ENCODE measurements at regions not wholly inside any gene's neighbourhood (a gene's known extent, or its start where the extent isn't known, plus 50 kb on each side); places are given as distances from the start of the nearest gene placed in this dataset.

DNA sequence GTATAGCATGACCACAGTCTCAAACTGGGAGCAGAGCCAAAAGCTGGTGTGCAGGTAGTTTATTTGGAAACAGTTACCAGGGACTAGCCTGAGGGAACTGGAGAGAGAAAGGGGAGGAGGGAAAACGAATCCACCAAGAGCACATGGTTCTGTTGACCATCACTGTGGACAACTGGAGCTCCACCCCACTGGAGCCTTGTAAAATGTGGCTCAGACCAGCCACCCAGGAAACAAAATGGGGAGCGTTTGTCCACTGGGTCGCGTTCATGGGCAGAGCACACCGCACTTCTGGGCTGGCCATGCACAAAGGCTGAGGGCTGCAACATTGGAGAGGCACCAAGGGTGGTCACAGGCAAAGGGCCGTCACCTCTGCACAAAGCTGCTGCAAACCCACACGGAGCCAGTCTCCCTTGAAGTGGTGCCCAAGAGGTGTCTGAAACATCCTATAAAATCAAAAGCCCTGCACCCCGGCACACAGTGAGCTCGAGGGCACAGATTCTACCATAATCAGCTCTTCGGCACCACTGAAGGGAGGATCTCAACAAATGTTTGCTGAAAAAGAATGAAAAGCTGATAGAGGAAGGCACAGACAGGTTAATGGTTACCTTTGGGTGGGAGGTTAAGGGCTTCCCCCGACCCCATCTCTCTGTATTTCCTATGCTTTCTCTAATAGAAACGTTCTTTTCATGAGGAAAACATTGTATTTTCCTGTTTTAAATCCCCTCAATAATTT is 192.9 kb downstream of the INHBB start:
- TF ChIP-seq, protein P1, sequence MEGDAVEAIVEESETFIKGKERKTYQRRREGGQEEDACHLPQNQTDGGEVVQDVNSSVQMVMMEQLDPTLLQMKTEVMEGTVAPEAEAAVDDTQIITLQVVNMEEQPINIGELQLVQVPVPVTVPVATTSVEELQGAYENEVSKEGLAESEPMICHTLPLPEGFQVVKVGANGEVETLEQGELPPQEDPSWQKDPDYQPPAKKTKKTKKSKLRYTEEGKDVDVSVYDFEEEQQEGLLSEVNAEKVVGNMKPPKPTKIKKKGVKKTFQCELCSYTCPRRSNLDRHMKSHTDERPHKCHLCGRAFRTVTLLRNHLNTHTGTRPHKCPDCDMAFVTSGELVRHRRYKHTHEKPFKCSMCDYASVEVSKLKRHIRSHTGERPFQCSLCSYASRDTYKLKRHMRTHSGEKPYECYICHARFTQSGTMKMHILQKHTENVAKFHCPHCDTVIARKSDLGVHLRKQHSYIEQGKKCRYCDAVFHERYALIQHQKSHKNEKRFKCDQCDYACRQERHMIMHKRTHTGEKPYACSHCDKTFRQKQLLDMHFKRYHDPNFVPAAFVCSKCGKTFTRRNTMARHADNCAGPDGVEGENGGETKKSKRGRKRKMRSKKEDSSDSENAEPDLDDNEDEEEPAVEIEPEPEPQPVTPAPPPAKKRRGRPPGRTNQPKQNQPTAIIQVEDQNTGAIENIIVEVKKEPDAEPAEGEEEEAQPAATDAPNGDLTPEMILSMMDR (conservative IDR thresholded peaks at IDR 0.05) = no peak
- no peak overlapping the region for H2AK5ac ChIP-seq (ENCODE audit: insufficient read length, low read length)
- no peak overlapping the region for H3K4me2 ChIP-seq (ENCODE audit: insufficient read depth, insufficient read length, low read length)
- Mint-ChIP-seq H3K4me1 (peaks cover 4 to 14% of the 10 kb centered on the region in 2 experiments; a peak in 3 of 4 replicates), H3K36me3 (ENCODE audit: insufficient read depth in 1 of 3, low read depth in 3 of 3) (no peaks in the 10 kb centered on the region), H3K27ac (no peak overlapping the region), H3K27me3 (ENCODE audit: low read depth) (peaks cover 84% of the 10 kb centered on the region), H3K4me3 (no peak overlapping the region), H3K9me3 (no peaks in the 10 kb centered on the region)
- no peaks in the 10 kb centered on the region for H3K4me1 ChIP-seq (ENCODE audit: insufficient read depth, low read length)
- no peak overlapping the region for H3K9ac ChIP-seq (ENCODE audit: extremely low read depth, insufficient read length, low read length)
- H4K20me1 ChIP-seq (ENCODE audit: control insufficient read depth, insufficient read depth, insufficient read length) = no peaks in the 10 kb centered on the region
- H2BK5ac ChIP-seq (ENCODE audit: insufficient read length, low read length) = no peak overlapping the region
- H3K27me3 ChIP-seq (ENCODE audit: insufficient read depth, low read length) = no peaks in the 10 kb centered on the region; the same call in 1 of the 2 replicates
- H4K5ac ChIP-seq (ENCODE audit: insufficient read length, low read depth, low read length) = no peak overlapping the region
- H3K27ac ChIP-seq (ENCODE audit: insufficient read length, low read depth, low read length) = no peak overlapping the region
- H3K56ac ChIP-seq (ENCODE audit: insufficient read length, low read depth, low read length) = no peak overlapping the region
- no peak overlapping the region for H3K23ac ChIP-seq (ENCODE audit: insufficient read length, low read depth, low read length)
- H2BK20ac ChIP-seq (ENCODE audit: low read depth, low read length, poor library complexity, severe bottlenecking) = no peak overlapping the region
- no peak overlapping the region for H4K91ac ChIP-seq (ENCODE audit: insufficient read length, low read depth, low read length)
- no peaks in the 10 kb centered on the region for H3K9me3 ChIP-seq (ENCODE audit: control insufficient read depth, low read depth, low read length)
- no peak overlapping the region for H2BK15ac ChIP-seq (ENCODE audit: low read depth, low read length)
- H2AFZ ChIP-seq (ENCODE audit: low read length) = no peak overlapping the region
- no peaks in the 10 kb centered on the region for H3K79me2 ChIP-seq (ENCODE audit: insufficient read depth, low read length)
- H2BK12ac ChIP-seq (ENCODE audit: insufficient read length, low read depth, low read length) = no peak overlapping the region
- H3K18ac ChIP-seq (ENCODE audit: insufficient read length, low read depth, low read length) = no peak overlapping the region
- H4K8ac ChIP-seq (replicated peaks; ENCODE audit: insufficient read length, low read depth, low read length) = no peak overlapping the region
- DNase-seq = no peak
- H3T11ph ChIP-seq (ENCODE audit: low read length) = no peak overlapping the region
- no peak overlapping the region for H3K4ac ChIP-seq (ENCODE audit: low read depth, low read length)
- no CpG with 5 or more reads among the region's 12 CpGs for WGBS (ENCODE audit: extremely low coverage, insufficient read length, low lambda C conversion rate)
- no peaks in the 10 kb centered on the region for H3K79me1 ChIP-seq (ENCODE audit: insufficient read depth, low read depth, low read length, poor library complexity, severe bottlenecking)
- H3K14ac ChIP-seq (ENCODE audit: insufficient read depth, low read length) = no peak overlapping the region
- no peaks in the 10 kb centered on the region for H3K23me2 ChIP-seq (ENCODE audit: insufficient read length, low read depth, low read length, poor library complexity, severe bottlenecking)
- no peak overlapping the region for H2BK120ac ChIP-seq (ENCODE audit: low read depth, low read length, poor library complexity, severe bottlenecking)

Data from H9 (cell line).